H1 (cell line): ENCODE measurements at regions not wholly inside any gene's neighbourhood (a gene's known extent, or its start where the extent isn't known, plus 50 kb on each side); places are given as distances from the start of the nearest gene placed in this dataset.

Experiments
- CTCF ChIA-PET: fragments of 300-600 bp; sonication (Branson Sonifier 250); formaldehyde crosslinking; loops from one replicate; lab custom pipeline; 2021; ENCODE audit not compliant: partially characterized antibody; lab: Charles Lee
- POLR2A ChIA-PET: fragments of 300-600 bp; sonication (Branson Sonifier 250); formaldehyde crosslinking; loops from one replicate; lab custom pipeline; 2021; ENCODE audit warnings: inconsistent platforms; ENCODE audit not compliant: partially characterized antibody; lab: Charles Lee
- DNase-seq, 2 experiments: peaks; one replicate each; pipeline versions ENCODE4 v3.0.0 to v3.0.0-alpha.2; 2010 to 2022; ENCODE audit warnings: low spot score in 2 of 2, low read depth in 1 of 2, mixed read lengths in 1 of 2
- FAIRE-seq: peaks from 2 replicates; lab custom pipeline; 2011; peaks lifted over from hg19 to GRCh38; lab: Jason Lieb, UNC
- H2AFZ ChIP-seq: 2 replicates; pipeline ENCODE4 v1.8.1; 2012; ENCODE audit warnings: low read length, inconsistent platforms
- H2AK5ac ChIP-seq: 2 replicates; pipeline ENCODE4 v1.6.1; 2013; ENCODE audit warnings: low read depth, low read length
- H2BK120ac ChIP-seq: replicated peaks from 2 replicates; pipeline ENCODE3; 2013; ENCODE audit warnings: low read depth, low read length, inconsistent platforms
- H2BK12ac ChIP-seq: 2 replicates; pipeline ENCODE4 v1.6.1; 2013; ENCODE audit warnings: low read depth, low read length
- H2BK15ac ChIP-seq: 2 replicates; pipeline ENCODE4 v1.6.1; 2013; ENCODE audit warnings: low read length
- H2BK20ac ChIP-seq: 2 replicates; pipeline ENCODE4 v1.6.1; 2013; ENCODE audit warnings: low read length
- H2BK5ac ChIP-seq: 2 replicates; pipeline ENCODE4 v1.6.1; 2013; ENCODE audit warnings: low read depth, low read length
- H3K14ac ChIP-seq: 2 replicates; pipeline ENCODE4 v1.6.1; 2013; ENCODE audit warnings: inconsistent platforms; ENCODE audit not compliant: insufficient read length
- H3K18ac ChIP-seq: 2 replicates; pipeline ENCODE4 v1.6.1; 2013; ENCODE audit warnings: low read length; ENCODE audit errors: extremely low read depth
- H3K23ac ChIP-seq: 2 replicates; pipeline ENCODE4 v1.6.1; 2013; ENCODE audit warnings: inconsistent platforms; ENCODE audit not compliant: insufficient read length
- H3K23me2 ChIP-seq: 2 replicates; pipeline ENCODE4 v1.6.1; 2013; ENCODE audit warnings: low read depth, low read length
- H3K27ac ChIP-seq: 2 replicates; pipeline ENCODE4 v1.6.1; 2011; ENCODE audit warnings: low read depth, low read length, inconsistent platforms
- H3K27me3 ChIP-seq, 4 experiments: replicated peaks in 1 of 4; 1 replicate in 1 of 4; 2 replicates in 3 of 4; pipeline versions ENCODE4 v1.6.1 to v1.8.1; 2011 to 2013; ENCODE audit warnings: low read length in 3 of 4, mild to moderate bottlenecking in 3 of 4, inconsistent platforms in 2 of 4, mixed read lengths in 2 of 4, moderate library complexity in 1 of 4; ENCODE audit not compliant: control insufficient read depth in 3 of 4, insufficient read depth in 3 of 4; ENCODE audit errors: extremely low read depth in 1 of 4
- H3K36me3 ChIP-seq, 4 experiments: 2 replicates each; pipeline versions ENCODE4 v1.6.1 to v1.8.1; 2011 to 2013; ENCODE audit warnings: mild to moderate bottlenecking in 4 of 4, low read length in 3 of 4, moderate library complexity in 2 of 4, control low read depth in 1 of 4, inconsistent platforms in 1 of 4; ENCODE audit not compliant: insufficient read depth in 4 of 4, control insufficient read depth in 2 of 4
- H3K4ac ChIP-seq: replicated peaks from 2 replicates; pipeline ENCODE3; 2013; ENCODE audit warnings: low read length, low read depth, mixed read lengths, inconsistent platforms; ENCODE audit not compliant: insufficient read length
- H3K4me1 ChIP-seq, 4 experiments: replicated peaks in 1 of 4; 1 replicate in 1 of 4; 2 replicates in 3 of 4; pipeline versions ENCODE4 v1.6.1 to v1.8.1; 2011 to 2013; ENCODE audit warnings: low read length in 3 of 4, inconsistent platforms in 2 of 4, mixed read lengths in 1 of 4; ENCODE audit not compliant: insufficient read depth in 4 of 4, control insufficient read depth in 3 of 4
- H3K4me2 ChIP-seq, 2 experiments: 2 replicates each; pipeline versions ENCODE4 v1.6.1 to v1.8.1; 2011 to 2013; ENCODE audit warnings: low read depth in 2 of 2, low read length in 2 of 2, control low read depth in 1 of 2, inconsistent platforms in 1 of 2, mild to moderate bottlenecking in 1 of 2; ENCODE audit not compliant: insufficient read depth in 1 of 2
- H3K4me3 ChIP-seq, 4 experiments: fragments of 200-600, 300-600 bp in 1 of 4; sonication (generic), shearing (Covaris generic), sonication (Bioruptor Twin) in 1 of 4; 2 replicates each; pipeline versions ENCODE4 v1.5.1 to v1.8.1; 2011 to 2016; ENCODE audit warnings: low read length in 4 of 4, low read depth in 3 of 4, control low read depth in 2 of 4, inconsistent platforms in 2 of 4, mild to moderate bottlenecking in 2 of 4, mixed read lengths in 1 of 4, moderate library complexity in 1 of 4; ENCODE audit not compliant: insufficient read depth in 2 of 4; ENCODE audit errors: extremely low read depth in 1 of 4
- H3K56ac ChIP-seq: replicated peaks from 2 replicates; pipeline ENCODE3; 2013; ENCODE audit warnings: low read depth, mild to moderate bottlenecking, mixed read lengths, low read length, inconsistent platforms; ENCODE audit not compliant: insufficient read length
- H3K79me1 ChIP-seq: 2 replicates; pipeline ENCODE4 v1.6.1; 2013; ENCODE audit warnings: low read depth, low read length, control low read depth
- H3K79me2 ChIP-seq, 2 experiments: 2 replicates each; pipeline versions ENCODE4 v1.6.1 to v1.8.1; 2012 to 2013; ENCODE audit warnings: low read length in 2 of 2, mild to moderate bottlenecking in 2 of 2, inconsistent platforms in 1 of 2; ENCODE audit not compliant: insufficient read depth in 2 of 2, control insufficient read depth in 1 of 2
- H3K9ac ChIP-seq, 4 experiments: replicated peaks in 1 of 4; 1 replicate in 1 of 4; 2 replicates in 3 of 4; pipeline versions ENCODE4 v1.6.1 to v1.8.1; 2011 to 2013; ENCODE audit warnings: low read depth in 3 of 4, low read length in 3 of 4, control low read depth in 2 of 4, mild to moderate bottlenecking in 2 of 4, moderate library complexity in 2 of 4, inconsistent platforms in 1 of 4; ENCODE audit errors: extremely low read depth in 1 of 4
- H3K9me3 ChIP-seq, 2 experiments: 2 replicates each; pipeline versions ENCODE4 v1.6.1 to v1.8.1; 2012 to 2013; ENCODE audit warnings: mild to moderate bottlenecking in 2 of 2, moderate library complexity in 2 of 2, control low read depth in 1 of 2, inconsistent platforms in 1 of 2, low read depth in 1 of 2, low read length in 1 of 2, mixed read lengths in 1 of 2; ENCODE audit not compliant: insufficient read depth in 2 of 2
- H4K20me1 ChIP-seq, 2 experiments: replicated peaks in 1 of 2; 2 replicates each; pipeline versions ENCODE3 to v1.8.1; 2011 to 2013; ENCODE audit warnings: inconsistent platforms in 2 of 2, low read length in 2 of 2, mild to moderate bottlenecking in 1 of 2; ENCODE audit not compliant: insufficient read depth in 2 of 2, control insufficient read depth in 1 of 2
- H4K5ac ChIP-seq: 2 replicates; pipeline ENCODE4 v1.6.1; 2013; ENCODE audit warnings: low read length, low read depth, mixed read lengths, inconsistent platforms; ENCODE audit not compliant: insufficient read length
- H4K8ac ChIP-seq: 2 replicates; pipeline ENCODE4 v1.8.0; 2013; ENCODE audit warnings: mild to moderate bottlenecking, moderate library complexity, low read length, inconsistent platforms; ENCODE audit not compliant: insufficient read depth; ENCODE audit errors: extremely low read depth
- H4K91ac ChIP-seq: replicated peaks from 2 replicates; pipeline ENCODE3; 2013; ENCODE audit warnings: low read length, mixed read lengths, inconsistent platforms; ENCODE audit not compliant: insufficient read length
- CHD2 ChIP-seq: IDR thresholded peaks from 2 replicates; pipeline ENCODE4 v1.6.1; 2012; ENCODE audit warnings: low read length, improper control_type of control experiment
- RAD21 ChIP-seq, 2 experiments: IDR thresholded peaks in 1 of 2; conservative IDR thresholded peaks in 1 of 2; 2 replicates each; pipeline ENCODE4 v1.6.1; 2011; ENCODE audit warnings: low read depth in 2 of 2, low read length in 2 of 2, improper control_type of control experiment in 1 of 2, inconsistent platforms in 1 of 2, mild to moderate bottlenecking in 1 of 2, moderate library complexity in 1 of 2
- WGBS, 2 experiments: shearing (Covaris generic) in 1 of 2; methylation state at CpG; one replicate each; pipeline versions ENCODE4 v1.1.6 to v1.1.7; 2013 to 2015; ENCODE audit warnings: low lambda C conversion rate in 2 of 2, mixed read lengths in 2 of 2, inconsistent platforms in 1 of 2, low coverage in 1 of 2, missing lambda C conversion rate in 1 of 2; ENCODE audit not compliant: insufficient replicate concordance in 2 of 2, insufficient coverage in 1 of 2, insufficient read length in 1 of 2; ENCODE audit errors: extremely low coverage in 1 of 2, missing lambda C conversion rate in 1 of 2; 5-methylcytosine and 5-hydroxymethylcytosine counted together

DNA sequence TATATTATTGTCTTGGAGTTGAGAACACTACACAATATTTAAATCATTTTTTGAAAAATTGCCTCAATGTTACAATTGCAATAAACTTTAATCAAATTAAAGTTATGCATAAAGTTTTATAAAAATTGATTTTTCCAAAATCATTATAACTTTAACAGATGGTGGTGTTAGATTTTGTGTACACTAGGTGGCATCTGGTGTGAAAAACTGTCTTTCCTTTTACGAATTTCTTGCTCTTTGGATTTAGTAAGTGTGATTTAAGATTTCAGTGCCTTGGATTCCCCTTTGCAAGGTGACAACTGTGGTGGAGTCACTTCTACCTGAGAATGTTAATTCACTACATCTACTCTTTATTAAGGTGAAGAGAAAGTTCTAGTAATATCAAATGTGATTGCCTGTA is 91.6 kb downstream of the AREG start:
- Histone ChIP-seq H3K79me2 (no peaks in the 10 kb centered on the region), H3K14ac (no peak overlapping the region), H3K4ac (no peak overlapping the region), H3K79me1 (no peaks in the 10 kb centered on the region), H2AK5ac (no peak overlapping the region), H3K56ac (no peak overlapping the region), H3K23me2 (no peaks in the 10 kb centered on the region), H2BK120ac (no peak overlapping the region), H4K91ac (no peak overlapping the region), H3K18ac (no peak overlapping the region), H4K20me1 (no peaks in the 10 kb centered on the region), H2BK15ac (no peak overlapping the region), H2BK5ac (no peak overlapping the region), H3K9me3 (no peaks in the 10 kb centered on the region), H3K4me2 (no peak overlapping the region), H2BK20ac (no peak overlapping the region), H2BK12ac (no peak overlapping the region), H3K9ac (no peak overlapping the region), H3K4me3 (no peak overlapping the region), H3K27ac (no peak overlapping the region), H3K36me3 (no peaks in the 10 kb centered on the region), H2AFZ (no peak overlapping the region), H3K4me1 (0 out of 7 replicates have a peak, but pooled peaks cover 0 to 2% (median 0%) of the 10 kb centered on the region in 4 experiments), H3K27me3 (no peaks in the 10 kb centered on the region), H4K8ac (no peak overlapping the region), H4K5ac (no peak overlapping the region), H3K23ac (no peak overlapping the region)
- ChIA-PET POLR2A (no interaction called here), CTCF (interaction anchor here (2.0 kb wide), 1 partner anchor 87 kb away, joined by 9 read pairs; no protein-coding TSS in a partner anchor)
- TF ChIP-seq CHD2 (no peak), RAD21 (IDR thresholded peaks at IDR 0.05 in 1 of 2, conservative IDR thresholded peaks at IDR 0.05 in 1 of 2; ENCODE audit: low read depth in 2 of 2, low read length in 2 of 2) (0 out of 4 replicates have a peak, but pooled peaks of 1 of the 2 experiments have one; percentile 8)
- 89% methylated on average over 1 of the region's 1 CpG; no CpG with 5 or more reads in 1 of the 2 experiments for WGBS, 2 experiments
- no peak for FAIRE-seq
- no peak for DNase-seq
